ENCODE measurements at regions not wholly inside any gene's neighbourhood (a gene's known extent, or its start where the extent isn't known, plus 50 kb on each side); places are given as distances from the start of the nearest gene placed in this dataset.

DNA sequence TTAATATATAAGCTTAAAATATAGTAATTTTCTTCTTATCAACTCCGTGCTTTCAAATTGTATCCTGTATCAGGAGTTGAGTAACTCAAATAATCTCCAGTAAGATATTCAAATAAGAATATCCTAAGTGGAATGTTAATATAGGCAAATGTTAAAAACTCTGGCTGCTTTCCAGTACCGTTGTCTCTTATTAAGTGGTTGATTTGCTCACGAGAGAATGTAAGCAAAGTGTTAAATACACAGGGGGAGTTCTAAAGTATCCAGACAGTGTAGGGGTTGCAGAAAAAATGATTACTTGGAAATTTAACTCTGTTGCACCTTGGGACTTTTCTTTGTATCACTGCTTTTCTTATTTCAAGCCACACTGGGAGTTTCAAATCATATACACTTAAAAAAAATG lies 478.9 kb upstream of the TBL1XR1 start:
- H3K36me3 Mint-ChIP-seq (ENCODE audit: insufficient read depth, unreplicated experiment), result no peaks in the 10 kb centered on the region
- no TSS peak for BruUV-seq (replicated peaks)
- H3K27me3 Mint-ChIP-seq (ENCODE audit: insufficient read depth, unreplicated experiment), result no peaks in the 10 kb centered on the region
- Histone ChIP-seq H3K4me1 (peaks cover 61% of the 10 kb centered on the region), H3K9me3 (no peaks in the 10 kb centered on the region), H3K27me3 (replicated peaks; ENCODE audit: control insufficient read depth, insufficient read depth, low read length) (no peaks in the 10 kb centered on the region), H3K4me3 (ENCODE audit: low read depth, low read length) (no peak overlapping the region), H3K36me3 (ENCODE audit: control insufficient read depth, insufficient read depth, low read length) (no peaks in the 10 kb centered on the region)
- peaks cover 26% of the 10 kb centered on the region for H3K4me1 Mint-ChIP-seq (ENCODE audit: low read depth, unreplicated experiment)
- H3K4me3 Mint-ChIP-seq (ENCODE audit: unreplicated experiment), result no peak overlapping the region
- intact Hi-C loops (cut with micrococcal nuclease; ENCODE audit: unreplicated experiment), result no loop called here
- no peak for DNase-seq
- ChIA-PET CTCF (no interaction called here), POLR2A (no interaction called here)
- peaks cover 1% of the 10 kb centered on the region for H3K9me3 Mint-ChIP-seq (ENCODE audit: unreplicated experiment)
- no peak overlapping the region for H3K27ac Mint-ChIP-seq (ENCODE audit: unreplicated experiment)
- TF ChIP-seq, protein P1, sequence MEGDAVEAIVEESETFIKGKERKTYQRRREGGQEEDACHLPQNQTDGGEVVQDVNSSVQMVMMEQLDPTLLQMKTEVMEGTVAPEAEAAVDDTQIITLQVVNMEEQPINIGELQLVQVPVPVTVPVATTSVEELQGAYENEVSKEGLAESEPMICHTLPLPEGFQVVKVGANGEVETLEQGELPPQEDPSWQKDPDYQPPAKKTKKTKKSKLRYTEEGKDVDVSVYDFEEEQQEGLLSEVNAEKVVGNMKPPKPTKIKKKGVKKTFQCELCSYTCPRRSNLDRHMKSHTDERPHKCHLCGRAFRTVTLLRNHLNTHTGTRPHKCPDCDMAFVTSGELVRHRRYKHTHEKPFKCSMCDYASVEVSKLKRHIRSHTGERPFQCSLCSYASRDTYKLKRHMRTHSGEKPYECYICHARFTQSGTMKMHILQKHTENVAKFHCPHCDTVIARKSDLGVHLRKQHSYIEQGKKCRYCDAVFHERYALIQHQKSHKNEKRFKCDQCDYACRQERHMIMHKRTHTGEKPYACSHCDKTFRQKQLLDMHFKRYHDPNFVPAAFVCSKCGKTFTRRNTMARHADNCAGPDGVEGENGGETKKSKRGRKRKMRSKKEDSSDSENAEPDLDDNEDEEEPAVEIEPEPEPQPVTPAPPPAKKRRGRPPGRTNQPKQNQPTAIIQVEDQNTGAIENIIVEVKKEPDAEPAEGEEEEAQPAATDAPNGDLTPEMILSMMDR (IDR thresholded peaks at IDR 0.05; ENCODE audit: insufficient read depth in 1 of 2, low read depth in 1 of 2, low read length in 1 of 2, severe bottlenecking in 1 of 2, unreplicated experiment in 1 of 2), result no peak

GRCh38 chr3:177676947-177677587 lies 479.8 kb upstream of the TBL1XR1 start:
- intact Hi-C loops (cut with micrococcal nuclease; ENCODE audit: unreplicated experiment), result no loop called here
- H3K9me3 ChIP-seq, result no peaks in the 10 kb centered on the region
- no peaks in the 10 kb centered on the region for H3K27me3 ChIP-seq (replicated peaks; ENCODE audit: control insufficient read depth, insufficient read depth, low read length)
- peaks cover 61% of the 10 kb centered on the region for H3K4me1 ChIP-seq
- Mint-ChIP-seq H3K4me1 (ENCODE audit: low read depth, unreplicated experiment) (peaks cover 32% of the 10 kb centered on the region), H3K27ac (ENCODE audit: unreplicated experiment) (no peak overlapping the region), H3K27me3 (ENCODE audit: insufficient read depth, unreplicated experiment) (no peaks in the 10 kb centered on the region), H3K36me3 (ENCODE audit: insufficient read depth, unreplicated experiment) (no peaks in the 10 kb centered on the region), H3K9me3 (ENCODE audit: unreplicated experiment) (peaks cover 10% of the 10 kb centered on the region), H3K4me3 (ENCODE audit: unreplicated experiment) (no peak overlapping the region)
- BruUV-seq (replicated peaks), result no TSS peak
- H3K36me3 ChIP-seq (ENCODE audit: control insufficient read depth, insufficient read depth, low read length), result no peaks in the 10 kb centered on the region; the same call in 1 of the 2 replicates
- ChIA-PET CTCF (no interaction called here), POLR2A (no interaction called here)
- TF ChIP-seq, protein P1 (IDR thresholded peaks at IDR 0.05; ENCODE audit: insufficient read depth in 1 of 2, low read depth in 1 of 2, low read length in 1 of 2, severe bottlenecking in 1 of 2, unreplicated experiment in 1 of 2), result no peak
- peak in 1 of 2 experiments; percentile 19 for DNase-seq
- no peak overlapping the region for H3K4me3 ChIP-seq (ENCODE audit: low read depth, low read length)

DNA sequence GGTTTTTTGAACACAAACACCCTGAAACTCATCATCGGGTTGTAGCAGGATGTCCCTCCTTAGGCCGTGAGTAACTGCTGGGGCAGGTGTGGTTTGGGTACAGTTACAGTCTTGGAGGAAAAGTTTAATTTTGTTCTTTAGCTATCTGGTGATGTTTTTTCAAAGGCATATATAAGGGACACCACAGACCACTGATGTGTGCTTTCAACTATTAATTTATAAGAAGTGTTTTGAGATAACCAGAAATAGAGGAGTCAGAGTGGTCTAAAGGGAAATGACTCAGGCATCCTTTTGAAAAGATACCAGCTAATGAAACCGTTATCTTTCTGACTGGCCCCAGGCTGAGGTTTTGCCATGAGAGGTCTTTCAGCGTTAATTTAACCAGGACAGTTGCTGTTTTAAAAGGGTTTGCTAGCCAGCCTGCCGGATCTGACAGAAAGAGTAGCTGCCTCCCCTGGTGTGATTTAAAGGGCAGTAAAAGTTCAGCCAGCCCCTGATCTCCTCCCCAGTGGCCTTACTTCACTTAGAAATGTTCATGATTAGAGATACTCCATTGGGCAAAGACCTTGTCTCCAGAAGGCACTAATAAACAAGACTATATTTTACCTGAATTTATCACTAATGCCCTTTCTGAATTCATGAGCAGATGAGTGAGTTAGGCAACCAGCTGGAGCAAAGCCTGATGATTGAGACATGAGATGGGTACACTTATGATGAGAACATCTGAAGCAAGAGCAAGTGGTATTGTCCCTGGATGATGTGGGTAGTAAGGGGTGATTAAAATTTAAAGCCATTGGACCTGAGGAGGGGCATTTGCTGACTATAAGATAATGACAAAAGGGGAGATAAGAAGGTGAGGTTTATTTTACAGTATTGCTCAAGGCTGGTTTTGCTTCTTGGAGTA lies 482.5 kb upstream of the TBL1XR1 start:
- TF ChIP-seq, protein P1 (IDR thresholded peaks at IDR 0.05; ENCODE audit: insufficient read depth in 1 of 2, low read depth in 1 of 2, low read length in 1 of 2, severe bottlenecking in 1 of 2, unreplicated experiment in 1 of 2), result no peak
- H3K4me1 Mint-ChIP-seq (ENCODE audit: low read depth, unreplicated experiment), result peaks cover 22% of the 10 kb centered on the region
- H3K9me3 ChIP-seq, result no peaks in the 10 kb centered on the region
- no peak overlapping the region for H3K27ac Mint-ChIP-seq (ENCODE audit: unreplicated experiment)
- no peak overlapping the region for H3K4me3 Mint-ChIP-seq (ENCODE audit: unreplicated experiment)
- peaks cover 20% of the 10 kb centered on the region for H3K9me3 Mint-ChIP-seq (ENCODE audit: unreplicated experiment)
- H3K36me3 Mint-ChIP-seq (ENCODE audit: insufficient read depth, unreplicated experiment), result no peaks in the 10 kb centered on the region
- no peaks in the 10 kb centered on the region; the same call in 1 of the 2 replicates for H3K36me3 ChIP-seq (ENCODE audit: control insufficient read depth, insufficient read depth, low read length)
- H3K4me1 ChIP-seq, result peaks cover 38% of the 10 kb centered on the region
- H3K27me3 Mint-ChIP-seq (ENCODE audit: insufficient read depth, unreplicated experiment), result no peaks in the 10 kb centered on the region
- H3K27me3 ChIP-seq (replicated peaks; ENCODE audit: control insufficient read depth, insufficient read depth, low read length), result no peaks in the 10 kb centered on the region
- no peak for DNase-seq
- ChIA-PET POLR2A (no interaction called here), CTCF (no interaction called here)
- intact Hi-C loops (cut with micrococcal nuclease; ENCODE audit: unreplicated experiment), result loop anchor here (2.0 kb wide), 1 partner anchor 65 kb away; no protein-coding TSS in a partner anchor
- no peak overlapping the region for H3K4me3 ChIP-seq (ENCODE audit: low read depth, low read length)
- no TSS peak for BruUV-seq (replicated peaks)

All from Caco-2 (cell line).